WTC11 (cell line): ENCODE measurements at regions not wholly inside any gene's neighbourhood (a gene's known extent, or its start where the extent isn't known, plus 50 kb on each side); places are given as distances from the start of the nearest gene placed in this dataset.
"Not testable (repeated sequence)": the region's sequence is repeated elsewhere in the genome, so short reads cannot be mapped to it uniquely, and the experiment has no call there.

ENCODE experiments used
- ATAC-seq: fragments of 200-7000 bp; cut with Tn5 transposase; 2 replicates; pipeline ENCODE4 v1.10.0; 2021; ENCODE audit warnings: mild to moderate bottlenecking, moderate library complexity
- CTCF ChIA-PET: fragments of 300-600 bp; sonication (Branson Sonifier 250); formaldehyde crosslinking; loops from one replicate; lab custom pipeline; 2021; ENCODE audit warnings: antibody characterized with exemption; lab: Charles Lee
- POLR2A ChIA-PET: fragments of 350-600 bp; sonication (Branson Sonifier 250); formaldehyde crosslinking; loops from one replicate; lab custom pipeline; 2021; ENCODE audit warnings: antibody characterized with exemption; lab: Charles Lee
- DNase-seq: peaks from one replicate; pipeline ENCODE4 v3.0.0; 2021; ENCODE audit warnings: low spot score
- H3K27ac Mint-ChIP-seq: 2 replicates; pipeline ENCODE4 v1.8.0; 2021; ENCODE audit warnings: mixed read lengths
- H3K27me3 Mint-ChIP-seq: 2 replicates; pipeline ENCODE4 v1.8.0; 2021; ENCODE audit warnings: low read depth, mild to moderate bottlenecking, moderate library complexity, mixed read lengths
- H3K36me3 Mint-ChIP-seq: 2 replicates; pipeline ENCODE4 v1.8.0; 2021; ENCODE audit warnings: mixed read lengths
- H3K4me1 Mint-ChIP-seq: 2 replicates; pipeline ENCODE4 v1.8.0; 2022; ENCODE audit warnings: mixed read lengths
- H3K4me3 Mint-ChIP-seq: 2 replicates; pipeline ENCODE4 v1.8.0; 2021; ENCODE audit warnings: mild to moderate bottlenecking, moderate library complexity, mixed read lengths
- H3K9me3 Mint-ChIP-seq: 2 replicates; pipeline ENCODE4 v1.8.0; 2021; ENCODE audit warnings: mixed read lengths
- JAZF1 ChIP-seq: fragments of 250-450 bp; sonication (Bioruptor Pico); IDR thresholded peaks from 2 replicates; pipeline ENCODE4 v1.9.0; 2021; ENCODE audit warnings: moderate library complexity, mild to moderate bottlenecking, inconsistent platforms
- KAT7 ChIP-seq: sonication (generic); formaldehyde crosslinking; IDR thresholded peaks from 2 replicates; pipeline ENCODE4 v1.8.1; 2023; ENCODE audit warnings: missing genetic modification reagents, mild to moderate bottlenecking, borderline replicate concordance
- MXD4 ChIP-seq: fragments of 250-450 bp; sonication (Bioruptor Pico); IDR thresholded peaks from 2 replicates; pipeline ENCODE4 v1.8.0; 2021; ENCODE audit warnings: mild to moderate bottlenecking, moderate library complexity, borderline replicate concordance
- NFE2L1 ChIP-seq: sonication (generic); formaldehyde crosslinking; IDR thresholded peaks from 2 replicates; pipeline ENCODE4 v1.8.1; 2023; ENCODE audit warnings: missing genetic modification reagents
- NFYB ChIP-seq: sonication (generic); formaldehyde crosslinking; conservative IDR thresholded peaks from 2 replicates; pipeline ENCODE4 v1.8.0; 2022; ENCODE audit warnings: low read depth, missing genetic modification reagents
- NR2C2 ChIP-seq: sonication (generic); formaldehyde crosslinking; IDR thresholded peaks from 2 replicates; pipeline ENCODE4 v1.8.0; 2022; ENCODE audit warnings: mild to moderate bottlenecking, missing genetic modification reagents
- NR3C1 ChIP-seq: sonication (generic); formaldehyde crosslinking; conservative IDR thresholded peaks from 2 replicates; pipeline ENCODE4 v1.8.1; 2023; ENCODE audit warnings: low read depth, mild to moderate bottlenecking, missing genetic modification reagents
- PRRX2 ChIP-seq: fragments of 250-450 bp; sonication (Bioruptor Pico); IDR thresholded peaks from 2 replicates; pipeline ENCODE4 v1.8.0; 2021; ENCODE audit warnings: mild to moderate bottlenecking
- RELA ChIP-seq: sonication (generic); formaldehyde crosslinking; IDR thresholded peaks from 2 replicates; pipeline ENCODE4 v1.8.1; 2022; ENCODE audit warnings: missing genetic modification reagents, mild to moderate bottlenecking, borderline replicate concordance
- SMAD4 ChIP-seq: sonication (generic); formaldehyde crosslinking; IDR thresholded peaks from 2 replicates; pipeline ENCODE4 v1.8.0; 2022; ENCODE audit warnings: mild to moderate bottlenecking, missing genetic modification reagents
- TEAD4 ChIP-seq: sonication (generic); formaldehyde crosslinking; IDR thresholded peaks from 2 replicates; pipeline ENCODE4 v1.8.0; 2022; ENCODE audit warnings: mild to moderate bottlenecking, missing genetic modification reagents
- ZNF138 ChIP-seq: sonication (generic); formaldehyde crosslinking; conservative IDR thresholded peaks from 2 replicates; pipeline ENCODE4 v1.8.1; 2022; ENCODE audit warnings: mild to moderate bottlenecking, moderate library complexity, missing genetic modification reagents
- ZNF263 ChIP-seq: sonication (generic); formaldehyde crosslinking; IDR thresholded peaks from 2 replicates; pipeline ENCODE4 v1.8.1; 2022; ENCODE audit warnings: low read depth, mild to moderate bottlenecking, moderate library complexity, missing genetic modification reagents
- ZNF423 ChIP-seq: fragments of 250-450 bp; sonication (Bioruptor Pico); IDR thresholded peaks from 2 replicates; pipeline ENCODE4 v2.1.2; 2022; ENCODE audit warnings: mild to moderate bottlenecking, moderate library complexity
- TF ChIP-seq, protein P1 (sequence below): sonication (generic); formaldehyde crosslinking; IDR thresholded peaks from 2 replicates; pipeline ENCODE4 v1.8.1; 2023; ENCODE audit warnings: mild to moderate bottlenecking, missing genetic modification reagents
- TF ChIP-seq, protein P2 (sequence below): sonication (generic); formaldehyde crosslinking; IDR thresholded peaks from 2 replicates; pipeline ENCODE4 v1.8.0; 2023; ENCODE audit warnings: missing genetic modification reagents
- TF ChIP-seq, protein P3 (sequence below): sonication (generic); formaldehyde crosslinking; IDR thresholded peaks from 2 replicates; pipeline ENCODE4 v1.8.1; 2023; ENCODE audit warnings: mild to moderate bottlenecking, moderate library complexity, missing genetic modification reagents
- TF ChIP-seq, protein P4 (sequence below): sonication (generic); formaldehyde crosslinking; IDR thresholded peaks from 2 replicates; pipeline ENCODE4 v1.8.0; 2022; ENCODE audit warnings: mild to moderate bottlenecking, missing genetic modification reagents
- TF ChIP-seq, protein P5 (sequence below): sonication (generic); formaldehyde crosslinking; IDR thresholded peaks from 2 replicates; pipeline ENCODE4 v1.8.1; 2023; ENCODE audit warnings: mild to moderate bottlenecking, missing genetic modification reagents
- TF ChIP-seq, protein P6 (sequence below): sonication (generic); formaldehyde crosslinking; IDR thresholded peaks from 2 replicates; pipeline ENCODE4 v1.8.1; 2023; ENCODE audit warnings: mild to moderate bottlenecking, missing genetic modification reagents, moderate library complexity
- TF ChIP-seq, protein P7 (sequence below): fragments of 250-450 bp; sonication (Bioruptor Pico); IDR thresholded peaks from 2 replicates; pipeline ENCODE4 v1.8.0; 2021; ENCODE audit warnings: mild to moderate bottlenecking

DNA sequence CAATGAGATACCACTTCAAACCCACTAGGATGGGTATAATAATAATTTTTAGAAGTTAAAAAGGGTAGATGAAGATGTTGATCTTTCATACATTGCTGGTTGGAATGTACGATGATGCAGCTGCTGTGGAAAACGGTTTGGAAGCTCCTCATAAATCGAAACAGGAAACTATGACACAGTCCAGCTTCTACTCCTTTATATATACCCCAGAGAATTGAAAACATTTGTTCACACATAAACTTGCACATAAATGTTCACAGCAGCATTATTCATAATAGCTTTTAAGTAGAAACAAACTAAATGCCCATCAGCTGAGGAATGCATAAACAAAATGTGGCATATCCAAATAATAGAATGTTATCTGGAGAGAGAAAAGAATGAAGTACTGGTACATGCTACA is 95.0 kb downstream of the STRADB start:
- H3K36me3 Mint-ChIP-seq, result no peaks in the 10 kb centered on the region
- no peak for TF ChIP-seq KAT7 (CRISPR knock-in tag)
- TF ChIP-seq NFE2L1, result no peak
- TF ChIP-seq, protein P1, sequence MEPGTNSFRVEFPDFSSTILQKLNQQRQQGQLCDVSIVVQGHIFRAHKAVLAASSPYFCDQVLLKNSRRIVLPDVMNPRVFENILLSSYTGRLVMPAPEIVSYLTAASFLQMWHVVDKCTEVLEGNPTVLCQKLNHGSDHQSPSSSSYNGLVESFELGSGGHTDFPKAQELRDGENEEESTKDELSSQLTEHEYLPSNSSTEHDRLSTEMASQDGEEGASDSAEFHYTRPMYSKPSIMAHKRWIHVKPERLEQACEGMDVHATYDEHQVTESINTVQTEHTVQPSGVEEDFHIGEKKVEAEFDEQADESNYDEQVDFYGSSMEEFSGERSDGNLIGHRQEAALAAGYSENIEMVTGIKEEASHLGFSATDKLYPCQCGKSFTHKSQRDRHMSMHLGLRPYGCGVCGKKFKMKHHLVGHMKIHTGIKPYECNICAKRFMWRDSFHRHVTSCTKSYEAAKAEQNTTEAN (CRISPR knock-in tag), result no peak
- ChIA-PET POLR2A (no interaction called here), CTCF (no interaction called here)
- no peak overlapping the region for H3K4me3 Mint-ChIP-seq
- DNase-seq, result no peak
- peaks cover 7% of the 10 kb centered on the region; the same call in 1 of the 2 replicates for H3K9me3 Mint-ChIP-seq
- no peaks in the 10 kb centered on the region for H3K4me1 Mint-ChIP-seq
- no peaks in the 10 kb centered on the region for H3K27me3 Mint-ChIP-seq
- no peak overlapping the region for H3K27ac Mint-ChIP-seq
- ATAC-seq, result no peak

DNA sequence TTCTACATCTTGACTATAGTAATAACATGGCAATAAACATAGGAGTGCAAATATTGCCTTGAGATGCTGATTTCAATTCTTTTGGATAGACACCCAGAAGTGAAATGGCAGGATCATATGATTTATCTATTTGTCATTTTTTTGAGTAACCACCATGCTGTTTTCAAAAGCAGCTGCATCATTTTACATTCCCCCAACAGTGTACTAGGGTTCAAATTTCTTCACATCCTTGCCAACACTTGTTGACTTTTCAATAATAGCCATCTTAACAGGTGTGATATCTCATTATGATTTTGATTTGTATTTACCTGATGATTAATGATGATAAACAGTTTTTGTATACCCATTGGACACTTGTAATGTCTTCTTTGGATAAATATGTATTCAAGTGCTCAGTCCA is 90.8 kb downstream of the STRADB start:
- H3K9me3 Mint-ChIP-seq, result peaks cover 15% of the 10 kb centered on the region; the same call in 1 of the 2 replicates

DNA sequence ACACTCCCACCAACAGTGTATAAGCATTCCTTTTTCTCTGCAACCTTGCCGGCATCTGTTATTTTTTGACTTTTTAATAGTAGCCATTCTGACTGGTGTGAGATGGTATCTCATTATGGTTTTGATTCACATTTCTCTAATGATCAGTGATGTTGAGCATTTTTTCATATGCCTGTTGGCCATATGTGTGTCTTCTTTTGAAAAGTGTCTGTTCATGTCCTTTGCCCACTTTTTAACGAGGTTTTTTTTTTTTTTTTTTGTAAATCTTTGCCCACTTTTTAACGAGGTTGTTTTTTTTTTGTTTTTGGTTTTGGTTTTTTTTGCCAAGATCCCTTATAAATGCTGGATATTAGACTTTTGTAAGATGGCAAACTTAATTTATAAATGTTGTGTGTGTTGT is 87.7 kb downstream of the STRADB start:
- CTCF ChIA-PET, H3K27me3 Mint-ChIP-seq, H3K27ac Mint-ChIP-seq, H3K4me1 Mint-ChIP-seq, H3K4me3 Mint-ChIP-seq, H3K36me3 Mint-ChIP-seq, ATAC-seq, POLR2A ChIA-PET, DNase-seq: not testable (repeated sequence)
- H3K9me3 Mint-ChIP-seq, result peaks cover 12% of the 10 kb centered on the region; the same call in 1 of the 2 replicates

More for the DNA sequence above, 90.8 kb downstream of the STRADB start:
- CTCF ChIA-PET, result no interaction called here
- Mint-ChIP-seq H3K36me3 (no peaks in the 10 kb centered on the region), H3K27ac (no peak overlapping the region), H3K4me3 (no peak overlapping the region), H3K27me3 (no peaks in the 10 kb centered on the region), H3K4me1 (no peaks in the 10 kb centered on the region)
- POLR2A ChIA-PET, result no interaction called here
- no peak for TF ChIP-seq NR2C2 (CRISPR knock-in tag)
- TF ChIP-seq ZNF138 (CRISPR knock-in tag), result no peak
- no peak for TF ChIP-seq JAZF1
- TF ChIP-seq TEAD4 (CRISPR knock-in tag), result no peak
- no peak for DNase-seq
- ATAC-seq, result no peak

DNA sequence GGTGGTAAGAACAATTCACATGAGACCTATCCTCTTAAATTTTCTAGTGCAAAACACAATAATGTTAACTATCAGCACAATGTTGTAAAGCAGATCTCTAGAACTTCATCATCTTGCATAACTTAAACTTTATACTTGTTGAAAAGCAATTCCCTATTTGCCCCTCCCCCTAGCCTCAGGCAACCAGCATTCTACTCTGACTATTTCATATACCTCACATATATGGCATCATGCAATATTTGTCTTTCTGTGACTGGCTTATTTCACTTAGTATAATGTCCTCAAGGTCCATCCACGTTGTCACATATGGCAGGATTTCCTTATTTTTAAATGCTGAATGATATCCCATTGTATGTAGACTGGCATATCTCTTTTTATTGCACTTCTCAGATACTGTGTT is 86.5 kb downstream of the STRADB start:
- POLR2A ChIA-PET, result no interaction called here
- Mint-ChIP-seq H3K27ac (no peak overlapping the region), H3K9me3 (peaks cover 16% of the 10 kb centered on the region), H3K4me1 (no peaks in the 10 kb centered on the region), H3K27me3 (0 out of 2 replicates have a peak, but pooled peaks cover 5% of the 10 kb centered on the region), H3K4me3 (no peak overlapping the region), H3K36me3 (no peaks in the 10 kb centered on the region)
- ATAC-seq (no peak), DNase-seq (no peak)
- CTCF ChIA-PET, result no interaction called here
- TF ChIP-seq, protein P2, sequence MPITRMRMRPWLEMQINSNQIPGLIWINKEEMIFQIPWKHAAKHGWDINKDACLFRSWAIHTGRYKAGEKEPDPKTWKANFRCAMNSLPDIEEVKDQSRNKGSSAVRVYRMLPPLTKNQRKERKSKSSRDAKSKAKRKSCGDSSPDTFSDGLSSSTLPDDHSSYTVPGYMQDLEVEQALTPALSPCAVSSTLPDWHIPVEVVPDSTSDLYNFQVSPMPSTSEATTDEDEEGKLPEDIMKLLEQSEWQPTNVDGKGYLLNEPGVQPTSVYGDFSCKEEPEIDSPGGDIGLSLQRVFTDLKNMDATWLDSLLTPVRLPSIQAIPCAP (CRISPR knock-in tag), result no peak
- TF ChIP-seq, protein P3, sequence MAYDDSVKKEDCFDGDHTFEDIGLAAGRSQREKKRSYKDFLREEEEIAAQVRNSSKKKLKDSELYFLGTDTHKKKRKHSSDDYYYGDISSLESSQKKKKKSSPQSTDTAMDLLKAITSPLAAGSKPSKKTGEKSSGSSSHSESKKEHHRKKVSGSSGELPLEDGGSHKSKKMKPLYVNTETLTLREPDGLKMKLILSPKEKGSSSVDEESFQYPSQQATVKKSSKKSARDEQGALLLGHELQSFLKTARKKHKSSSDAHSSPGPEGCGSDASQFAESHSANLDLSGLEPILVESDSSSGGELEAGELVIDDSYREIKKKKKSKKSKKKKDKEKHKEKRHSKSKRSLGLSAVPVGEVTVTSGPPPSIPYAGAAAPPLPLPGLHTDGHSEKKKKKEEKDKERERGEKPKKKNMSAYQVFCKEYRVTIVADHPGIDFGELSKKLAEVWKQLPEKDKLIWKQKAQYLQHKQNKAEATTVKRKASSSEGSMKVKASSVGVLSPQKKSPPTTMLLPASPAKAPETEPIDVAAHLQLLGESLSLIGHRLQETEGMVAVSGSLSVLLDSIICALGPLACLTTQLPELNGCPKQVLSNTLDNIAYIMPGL (CRISPR knock-in tag), result no peak
- TF ChIP-seq NR3C1 (no peak), PRRX2 (no peak), NFYB (CRISPR knock-in tag) (no peak), SMAD4 (no peak), KAT7 (CRISPR knock-in tag) (no peak), ZNF423 (CRISPR knock-in tag) (no peak), ZNF263 (CRISPR knock-in tag) (no peak), RELA (CRISPR knock-in tag) (no peak), MXD4 (no peak)
- TF ChIP-seq, protein P4, sequence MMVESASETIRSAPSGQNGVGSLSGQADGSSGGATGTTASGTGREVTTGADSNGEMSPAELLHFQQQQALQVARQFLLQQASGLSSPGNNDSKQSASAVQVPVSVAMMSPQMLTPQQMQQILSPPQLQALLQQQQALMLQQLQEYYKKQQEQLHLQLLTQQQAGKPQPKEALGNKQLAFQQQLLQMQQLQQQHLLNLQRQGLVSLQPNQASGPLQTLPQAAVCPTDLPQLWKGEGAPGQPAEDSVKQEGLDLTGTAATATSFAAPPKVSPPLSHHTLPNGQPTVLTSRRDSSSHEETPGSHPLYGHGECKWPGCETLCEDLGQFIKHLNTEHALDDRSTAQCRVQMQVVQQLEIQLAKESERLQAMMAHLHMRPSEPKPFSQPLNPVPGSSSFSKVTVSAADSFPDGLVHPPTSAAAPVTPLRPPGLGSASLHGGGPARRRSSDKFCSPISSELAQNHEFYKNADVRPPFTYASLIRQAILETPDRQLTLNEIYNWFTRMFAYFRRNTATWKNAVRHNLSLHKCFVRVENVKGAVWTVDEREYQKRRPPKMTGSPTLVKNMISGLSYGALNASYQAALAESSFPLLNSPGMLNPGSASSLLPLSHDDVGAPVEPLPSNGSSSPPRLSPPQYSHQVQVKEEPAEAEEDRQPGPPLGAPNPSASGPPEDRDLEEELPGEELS (CRISPR knock-in tag), result no peak
- TF ChIP-seq, protein P5, sequence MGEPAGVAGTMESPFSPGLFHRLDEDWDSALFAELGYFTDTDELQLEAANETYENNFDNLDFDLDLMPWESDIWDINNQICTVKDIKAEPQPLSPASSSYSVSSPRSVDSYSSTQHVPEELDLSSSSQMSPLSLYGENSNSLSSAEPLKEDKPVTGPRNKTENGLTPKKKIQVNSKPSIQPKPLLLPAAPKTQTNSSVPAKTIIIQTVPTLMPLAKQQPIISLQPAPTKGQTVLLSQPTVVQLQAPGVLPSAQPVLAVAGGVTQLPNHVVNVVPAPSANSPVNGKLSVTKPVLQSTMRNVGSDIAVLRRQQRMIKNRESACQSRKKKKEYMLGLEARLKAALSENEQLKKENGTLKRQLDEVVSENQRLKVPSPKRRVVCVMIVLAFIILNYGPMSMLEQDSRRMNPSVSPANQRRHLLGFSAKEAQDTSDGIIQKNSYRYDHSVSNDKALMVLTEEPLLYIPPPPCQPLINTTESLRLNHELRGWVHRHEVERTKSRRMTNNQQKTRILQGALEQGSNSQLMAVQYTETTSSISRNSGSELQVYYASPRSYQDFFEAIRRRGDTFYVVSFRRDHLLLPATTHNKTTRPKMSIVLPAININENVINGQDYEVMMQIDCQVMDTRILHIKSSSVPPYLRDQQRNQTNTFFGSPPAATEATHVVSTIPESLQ (CRISPR knock-in tag), result no peak
- TF ChIP-seq, protein P6, sequence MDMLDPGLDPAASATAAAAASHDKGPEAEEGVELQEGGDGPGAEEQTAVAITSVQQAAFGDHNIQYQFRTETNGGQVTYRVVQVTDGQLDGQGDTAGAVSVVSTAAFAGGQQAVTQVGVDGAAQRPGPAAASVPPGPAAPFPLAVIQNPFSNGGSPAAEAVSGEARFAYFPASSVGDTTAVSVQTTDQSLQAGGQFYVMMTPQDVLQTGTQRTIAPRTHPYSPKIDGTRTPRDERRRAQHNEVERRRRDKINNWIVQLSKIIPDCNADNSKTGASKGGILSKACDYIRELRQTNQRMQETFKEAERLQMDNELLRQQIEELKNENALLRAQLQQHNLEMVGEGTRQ (CRISPR knock-in tag), result no peak
- TF ChIP-seq, protein P7, sequence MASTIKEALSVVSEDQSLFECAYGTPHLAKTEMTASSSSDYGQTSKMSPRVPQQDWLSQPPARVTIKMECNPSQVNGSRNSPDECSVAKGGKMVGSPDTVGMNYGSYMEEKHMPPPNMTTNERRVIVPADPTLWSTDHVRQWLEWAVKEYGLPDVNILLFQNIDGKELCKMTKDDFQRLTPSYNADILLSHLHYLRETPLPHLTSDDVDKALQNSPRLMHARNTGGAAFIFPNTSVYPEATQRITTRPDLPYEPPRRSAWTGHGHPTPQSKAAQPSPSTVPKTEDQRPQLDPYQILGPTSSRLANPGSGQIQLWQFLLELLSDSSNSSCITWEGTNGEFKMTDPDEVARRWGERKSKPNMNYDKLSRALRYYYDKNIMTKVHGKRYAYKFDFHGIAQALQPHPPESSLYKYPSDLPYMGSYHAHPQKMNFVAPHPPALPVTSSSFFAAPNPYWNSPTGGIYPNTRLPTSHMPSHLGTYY (CRISPR knock-in tag), result no peak
